Kasumi-1 (cell line): ENCODE measurements at regions not wholly inside any gene's neighbourhood (a gene's known extent, or its start where the extent isn't known, plus 50 kb on each side); places are given as distances from the start of the nearest gene placed in this dataset.
A peak's percentile ranks its signal among the peaks of the same experiment; 100 is the strongest.

Source experiments
- DNase-seq, 2 experiments: peaks; one replicate each; lab custom pipeline; 2025; lab: John Stamatoyannopoulos, UW

- DNase-seq: no peak
These were observed 149.2 kb upstream of the TOPAZ1 start for GRCh38 chr3:44092497-44092896.

DNA sequence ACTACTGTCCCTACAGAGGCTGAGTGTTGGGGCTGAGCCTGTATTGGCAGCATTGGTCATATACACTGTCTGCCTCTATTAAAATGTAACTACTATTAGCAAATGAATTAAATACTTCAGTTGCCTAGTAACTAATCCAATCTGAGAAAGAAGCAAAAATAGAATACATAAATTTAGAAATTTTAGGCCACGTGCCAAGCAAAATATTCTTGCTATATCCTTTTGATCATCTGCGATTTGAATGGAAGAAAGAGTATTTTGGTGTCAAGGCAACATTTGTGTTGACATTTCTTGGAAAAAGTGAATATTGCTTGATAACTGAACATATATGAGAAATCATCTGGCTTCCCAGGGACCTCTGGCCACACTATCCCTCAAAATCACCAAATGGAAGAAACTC, 148.2 kb upstream of the TOPAZ1 start:
- DNase-seq: no peak

DNA sequence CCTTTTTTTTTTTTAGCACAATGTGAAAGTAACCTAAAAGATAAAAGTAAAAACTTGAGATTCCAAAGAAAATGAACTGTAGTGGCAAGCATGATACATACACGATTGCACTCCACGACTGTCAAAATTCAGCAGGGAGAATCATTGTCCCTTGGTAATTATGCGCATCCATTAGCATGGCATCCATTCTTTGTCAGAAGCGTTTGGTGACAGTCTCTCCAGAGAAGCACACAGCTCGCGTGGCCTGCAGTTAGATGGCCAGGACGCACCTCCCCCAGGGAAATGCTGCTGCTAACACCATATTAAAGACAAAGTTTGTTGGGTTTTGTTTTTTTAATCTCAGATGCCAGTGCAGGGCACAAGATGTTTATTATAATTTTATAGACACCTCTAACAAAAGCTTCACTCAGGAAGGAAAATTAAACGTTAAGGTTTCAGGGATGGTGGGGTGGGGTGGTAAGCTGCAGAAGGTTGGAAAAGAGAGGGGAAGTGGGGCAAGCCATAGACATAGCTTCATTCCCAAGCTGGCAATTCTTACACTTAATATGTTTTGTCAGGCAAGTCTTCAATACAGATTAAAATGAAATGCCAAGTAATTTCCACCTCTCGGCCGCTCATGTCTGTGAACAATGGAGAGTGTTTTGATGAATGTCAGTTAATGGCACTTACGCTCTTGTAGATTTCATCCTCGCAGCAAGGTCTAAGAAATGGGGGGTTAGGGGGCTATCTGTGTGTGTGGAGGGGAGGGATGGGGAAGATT, 142.8 kb upstream of the TOPAZ1 start:
- no peak for DNase-seq

DNA sequence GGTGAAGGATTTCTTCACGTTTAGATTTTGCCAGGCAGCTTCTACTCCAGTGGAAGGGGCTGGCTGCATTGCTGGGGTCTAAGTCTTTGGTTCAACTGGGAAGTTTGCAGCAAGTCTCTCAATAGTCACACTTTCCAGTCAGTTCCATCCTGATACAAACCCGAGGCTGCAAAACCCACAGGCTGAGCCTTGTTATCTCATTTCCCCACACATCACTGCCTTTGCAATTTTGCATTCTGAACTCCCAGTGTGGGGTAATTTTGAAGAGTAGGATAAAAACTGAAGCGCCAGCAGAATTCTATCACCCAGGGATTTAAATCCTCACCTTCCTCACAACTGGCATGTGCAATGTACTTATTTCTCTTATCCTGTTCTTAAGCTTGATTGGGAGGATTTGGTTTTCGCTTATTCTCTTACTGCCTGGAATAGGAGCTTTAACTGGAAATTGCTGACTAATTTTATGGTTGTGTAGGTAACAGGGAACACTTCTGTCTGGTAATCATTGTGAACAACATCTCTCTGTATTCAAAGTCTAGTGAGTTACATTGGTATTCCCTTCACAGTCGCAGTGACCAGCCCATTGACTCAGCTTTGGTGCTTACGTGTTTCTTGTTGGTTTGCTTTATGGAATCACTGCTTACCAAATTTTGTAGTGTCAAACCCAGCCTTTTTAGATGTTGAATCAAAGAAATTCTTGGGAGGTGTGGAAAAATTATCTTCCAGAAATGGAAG, 142.0 kb upstream of the TOPAZ1 start:
- DNase-seq: no peak

DNA sequence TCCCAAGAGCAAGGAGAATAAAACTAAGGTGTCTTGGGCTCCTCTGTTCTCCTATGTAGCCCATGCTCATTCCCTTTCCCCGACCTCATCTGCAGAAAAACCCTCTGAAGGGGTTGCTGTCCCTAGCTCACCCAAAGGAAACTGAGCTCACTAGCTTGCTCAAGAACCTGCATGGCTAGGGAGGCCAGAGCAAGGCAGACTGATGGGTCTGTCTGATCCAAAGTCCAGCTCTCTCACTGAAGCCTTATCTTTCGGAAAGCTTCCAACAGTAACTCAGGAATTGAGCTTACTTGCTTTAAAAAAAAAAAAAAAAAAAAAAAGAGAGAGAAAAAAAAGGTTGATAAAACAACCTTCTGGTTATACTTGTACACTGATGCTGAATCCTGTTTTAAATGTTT, 141.4 kb upstream of the TOPAZ1 start:
- no peak for DNase-seq

- no peak for DNase-seq
These were observed 137.6 kb upstream of the TOPAZ1 start for GRCh38 chr3:44104043-44104442.

- DNase-seq: peak; percentile 17 to 23
These were observed 136.9 kb upstream of the TOPAZ1 start for GRCh38 chr3:44104668-44105321.

DNA sequence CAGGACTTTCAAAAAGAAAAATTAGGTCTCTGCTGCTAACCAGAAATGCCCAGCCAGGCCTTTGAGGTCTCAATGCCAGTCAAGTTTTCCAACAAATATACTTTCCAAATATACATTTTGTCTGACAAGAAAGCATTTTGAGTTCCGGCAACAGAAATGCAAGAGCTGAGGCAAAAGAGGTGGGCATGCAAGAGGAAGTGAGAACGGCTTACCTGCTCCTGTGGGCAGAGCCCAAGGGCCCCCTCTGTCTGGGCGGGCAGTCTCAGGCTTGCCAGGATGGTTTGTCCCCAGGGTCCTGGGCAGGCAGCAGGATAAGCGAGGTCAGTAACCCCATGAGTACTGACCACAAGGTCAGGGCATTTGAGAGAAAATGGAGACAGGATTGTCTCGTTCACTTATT, 136.1 kb upstream of the TOPAZ1 start:
- DNase-seq: no peak

DNA sequence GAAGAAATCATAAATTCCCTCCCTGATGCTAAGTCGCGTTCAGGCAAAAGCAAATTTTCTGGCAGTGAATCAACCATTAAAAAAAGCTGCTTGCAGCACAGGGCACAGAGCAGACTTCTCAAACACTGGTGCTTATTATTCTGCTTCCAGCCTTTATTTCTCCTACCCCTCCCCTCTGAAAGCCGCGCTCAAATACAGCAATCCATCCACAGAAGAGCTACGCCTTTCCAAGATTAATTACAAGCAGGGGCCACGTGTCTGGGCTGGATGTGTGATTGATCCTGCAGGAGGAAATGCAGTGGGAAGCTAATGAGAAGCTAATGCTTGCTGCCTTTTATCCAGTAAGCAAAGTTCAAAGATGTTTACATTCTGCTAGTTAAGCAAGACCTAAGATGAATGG, 134.9 kb upstream of the TOPAZ1 start:
- no peak for DNase-seq

- no peak for DNase-seq
These were observed 133.2 kb upstream of the TOPAZ1 start for GRCh38 chr3:44108481-44108880.

GRCh38 chr3:44109771-44110361, 131.8 kb upstream of the TOPAZ1 start:
- DNase-seq: no peak

DNA sequence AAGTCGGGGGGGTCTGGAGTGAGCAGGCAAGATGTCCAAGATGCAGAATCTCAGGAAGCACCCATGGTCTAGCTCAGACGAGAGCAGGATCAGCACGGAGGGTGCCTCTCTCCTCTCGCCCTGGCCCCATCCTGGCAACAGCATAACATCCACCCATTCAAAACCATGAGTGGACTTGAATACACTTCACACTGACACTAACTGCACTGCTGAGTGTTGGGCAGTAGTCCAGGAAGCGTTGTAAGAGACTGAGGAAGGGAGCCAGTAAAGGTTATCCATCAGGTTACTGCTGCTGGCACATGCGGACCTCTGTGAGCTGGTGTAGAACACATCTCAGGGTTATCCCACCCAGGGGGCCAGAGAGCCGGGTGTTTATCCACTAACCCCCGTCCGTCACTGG, 131.0 kb upstream of the TOPAZ1 start:
- DNase-seq: no peak

- DNase-seq: no peak
These were observed 130.2 kb upstream of the TOPAZ1 start for GRCh38 chr3:44111482-44111881.

DNA sequence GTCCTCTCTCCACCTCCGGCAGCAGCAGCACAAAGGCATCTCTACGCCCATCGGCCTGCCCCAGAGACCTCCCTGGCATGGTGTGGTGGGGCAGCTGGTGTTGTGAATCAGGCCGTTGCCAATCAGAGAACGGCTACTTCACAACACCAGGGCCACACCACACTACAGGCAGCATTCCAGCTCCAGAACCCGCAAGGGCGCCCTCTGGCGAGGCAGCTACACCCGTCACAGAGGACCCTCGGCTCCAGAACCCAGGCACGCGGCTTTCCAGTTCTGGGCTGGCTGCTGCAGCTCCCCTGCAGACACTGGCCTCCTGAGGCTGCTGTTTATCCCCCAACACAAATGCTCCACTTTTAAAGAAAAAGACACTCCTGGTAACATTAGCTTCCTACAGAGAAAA, 127.5 kb upstream of the TOPAZ1 start:
- peak; percentile 1 to 9 for DNase-seq

- DNase-seq: no peak
These were observed 124.4 kb upstream of the TOPAZ1 start for GRCh38 chr3:44117239-44117638.

DNA sequence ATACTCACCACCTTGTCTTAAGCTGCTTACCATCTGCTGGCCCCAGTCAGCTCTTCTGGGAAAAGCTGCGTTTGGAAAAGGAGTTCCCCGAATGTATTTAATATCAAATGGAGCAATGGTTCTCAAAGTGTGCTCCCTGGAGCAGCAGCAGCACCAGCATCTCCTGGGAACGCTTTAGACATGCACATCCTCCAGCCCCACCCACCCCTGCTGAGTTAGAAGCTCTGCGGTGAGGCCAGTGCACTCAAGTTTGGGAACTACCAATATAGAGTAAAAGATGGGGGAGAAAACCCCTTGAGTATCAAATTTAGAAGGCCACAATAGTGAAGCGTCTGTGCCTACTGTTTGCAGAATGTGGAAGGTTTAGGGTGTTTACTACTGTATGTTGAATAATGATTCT, 124.0 kb upstream of the TOPAZ1 start:
- no peak for DNase-seq

- no peak for DNase-seq
These were observed 120.7 kb upstream of the TOPAZ1 start for GRCh38 chr3:44120721-44121582.

DNA sequence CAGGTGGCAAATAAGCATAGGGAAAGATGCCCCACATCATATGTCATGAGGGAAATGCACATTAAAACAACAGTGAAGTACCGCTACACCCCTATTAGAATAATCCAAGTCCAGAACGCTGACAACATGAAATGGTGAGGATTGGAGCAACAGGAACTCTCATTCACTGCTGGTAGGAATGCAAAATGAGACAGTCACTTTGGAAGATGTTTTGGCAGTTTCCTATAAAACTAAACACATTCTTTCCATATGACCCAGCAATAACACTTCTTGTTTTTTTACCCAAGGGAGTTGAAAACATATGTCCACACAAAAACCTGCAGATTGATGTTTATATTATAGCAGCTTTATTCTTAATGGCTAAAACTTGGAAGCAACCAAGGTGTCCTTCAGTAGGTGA, 116.4 kb upstream of the TOPAZ1 start:
- DNase-seq: no peak

DNA sequence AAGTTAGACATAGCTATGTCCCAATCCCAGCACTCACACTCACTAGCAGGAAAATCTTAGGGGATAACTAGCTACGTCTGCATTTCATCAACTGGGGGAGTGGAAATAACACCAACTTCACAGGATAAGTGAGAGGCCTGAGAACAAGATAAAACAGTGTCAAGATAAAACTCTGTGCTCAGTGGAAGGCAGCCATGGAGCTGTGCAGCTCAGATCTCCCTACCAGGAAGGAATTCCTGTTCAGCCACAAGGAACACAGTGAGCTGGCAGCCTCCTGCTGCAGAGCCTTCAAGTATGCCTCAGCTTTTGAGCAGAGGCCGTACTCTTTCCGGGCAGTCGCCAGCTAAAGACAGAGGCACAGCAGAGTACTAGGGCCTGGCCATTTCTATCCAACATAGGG, 115.8 kb upstream of the TOPAZ1 start:
- no peak for DNase-seq

DNA sequence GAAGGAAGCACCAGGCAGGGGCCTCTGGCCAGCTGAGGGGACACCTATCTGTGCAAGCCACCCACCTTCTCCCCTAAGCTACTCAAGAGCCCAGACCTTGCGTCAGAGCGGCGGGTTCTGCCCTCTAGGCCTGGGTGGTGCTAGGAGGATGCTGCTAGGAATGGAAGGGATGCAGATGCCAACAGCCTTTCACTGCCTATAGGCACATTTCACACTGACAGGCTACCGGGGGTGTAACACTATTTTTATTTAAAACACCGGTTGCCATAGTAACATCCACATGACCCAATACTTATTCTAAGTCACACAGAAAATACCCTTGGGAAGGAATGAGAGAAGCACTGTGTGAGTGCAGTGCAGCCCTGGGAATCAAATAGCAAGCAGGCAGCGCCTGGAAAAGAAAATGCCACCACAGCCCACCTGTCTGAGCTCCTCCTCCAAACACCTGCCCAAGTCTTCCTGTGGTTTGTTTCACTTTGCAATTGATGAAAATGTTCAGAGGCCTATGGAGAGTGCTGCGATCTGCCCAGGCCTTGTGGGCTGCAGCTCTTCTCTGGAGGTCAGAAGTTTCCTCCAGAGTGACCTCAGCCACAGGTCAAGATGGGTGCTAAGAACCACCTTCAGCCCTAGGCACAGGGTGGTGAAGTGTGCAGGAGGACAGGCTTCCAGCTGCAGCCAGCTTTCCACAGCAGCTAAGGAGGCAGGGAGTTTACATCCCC, 113.5 kb upstream of the TOPAZ1 start:
- no peak for DNase-seq

DNA sequence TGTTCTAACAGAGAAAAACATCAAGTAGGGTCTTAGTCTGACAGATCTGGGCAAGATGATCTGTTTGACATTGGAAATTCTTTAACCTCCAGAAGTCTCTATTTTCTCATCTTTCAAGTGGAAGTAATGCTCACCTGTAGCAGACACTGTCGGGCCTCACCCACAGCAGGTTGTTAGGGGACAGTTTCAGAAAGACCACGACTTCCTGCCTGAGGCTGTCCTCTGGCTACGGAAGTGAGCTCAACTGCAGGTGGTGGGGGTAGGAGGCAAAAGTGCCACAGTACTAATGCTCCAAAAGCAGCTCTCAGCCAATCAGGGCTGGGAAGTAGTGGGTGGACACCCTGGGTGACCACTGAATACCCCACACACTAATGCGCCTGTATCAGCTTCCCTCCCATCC, 111.4 kb upstream of the TOPAZ1 start:
- DNase-seq: no peak
